RWPE2 (cell line): ENCODE measurements at regions not wholly inside any gene's neighbourhood (a gene's known extent, or its start where the extent isn't known, plus 50 kb on each side); places are given as distances from the start of the nearest gene placed in this dataset.
"Not testable (repeated sequence)": the region's sequence is repeated elsewhere in the genome, so short reads cannot be mapped to it uniquely, and the experiment has no call there.

Source experiments
- ATAC-seq: fragments of 200-7000 bp; cut with Tn5 transposase; 3 replicates; pipeline ENCODE4 v1.9.1; 2021; ENCODE audit warnings: low read depth
- DNase-seq: peaks from one replicate; pipeline ENCODE4 v3.0.0-alpha.2; 2020; ENCODE audit warnings: low spot score
- H3K27ac ChIP-seq: fragments of 450-650 bp; 2 replicates; pipeline ENCODE4 v1.5.1; 2017; ENCODE audit warnings: mild to moderate bottlenecking; ENCODE audit not compliant: poor library complexity, severe bottlenecking
- H3K27me3 ChIP-seq: fragments of 250-450 bp; sonication (Bioruptor Pico); 2 replicates; pipeline ENCODE4 v1.5.1; 2021; ENCODE audit warnings: mild to moderate bottlenecking, moderate library complexity; ENCODE audit not compliant: insufficient read depth, poor library complexity, severe bottlenecking
- H3K36me3 ChIP-seq: fragments of 250-450 bp; sonication (Bioruptor Pico); 2 replicates; pipeline ENCODE4 v1.5.1; 2020; ENCODE audit warnings: low read depth, mild to moderate bottlenecking, moderate library complexity
- H3K4me1 ChIP-seq: fragments of 250-450 bp; sonication (Bioruptor Pico); 2 replicates; pipeline ENCODE4 v1.5.1; 2021; ENCODE audit warnings: mild to moderate bottlenecking, moderate library complexity; ENCODE audit not compliant: insufficient read depth, poor library complexity, severe bottlenecking
- H3K4me3 ChIP-seq: fragments of 250-450 bp; sonication (Bioruptor Pico); 2 replicates; pipeline ENCODE4 v1.5.1; 2021; ENCODE audit warnings: mild to moderate bottlenecking, moderate library complexity; ENCODE audit not compliant: severe bottlenecking
- H3K9me3 ChIP-seq: fragments of 250-450 bp; sonication (Bioruptor Pico); 2 replicates; pipeline ENCODE4 v1.5.1; 2021; ENCODE audit warnings: mild to moderate bottlenecking, moderate library complexity; ENCODE audit not compliant: severe bottlenecking
- CTCF ChIP-seq: fragments of 450-650 bp; IDR thresholded peaks from one replicate; pipeline ENCODE4 v1.5.1; 2017; ENCODE audit warnings: mild to moderate bottlenecking, moderate library complexity; ENCODE audit not compliant: poor library complexity, severe bottlenecking

GRCh38 chrX:500481-501010 is 113.8 kb upstream of the PPP2R3B start:
- H3K4me3 ChIP-seq: no peak overlapping the region
- no peak for TF ChIP-seq CTCF
- no peak for ATAC-seq

GRCh38 chrX:506341-506740 is 119.6 kb upstream of the PPP2R3B start:
- Histone ChIP-seq H3K36me3 (no peaks in the 10 kb centered on the region), H3K4me3 (no peak overlapping the region), H3K27me3 (no peaks in the 10 kb centered on the region), H3K4me1 (no peaks in the 10 kb centered on the region), H3K9me3 (peaks cover 4% of the 10 kb centered on the region), H3K27ac (no peak overlapping the region)
- no peak for TF ChIP-seq CTCF
- DNase-seq: no peak
- no peak for ATAC-seq

More at GRCh38 chrX:500481-501010, 113.8 kb upstream of the PPP2R3B start:
- Histone ChIP-seq H3K36me3 (no peaks in the 10 kb centered on the region), H3K27me3 (no peaks in the 10 kb centered on the region), H3K27ac (no peak overlapping the region), H3K4me1 (no peaks in the 10 kb centered on the region), H3K9me3 (peaks cover 5% of the 10 kb centered on the region)
- no peak for DNase-seq

GRCh38 chrX:508163-508562 is 121.5 kb upstream of the PPP2R3B start:
- no peak for TF ChIP-seq CTCF
- no peaks in the 10 kb centered on the region for H3K4me1 ChIP-seq
- H3K4me3 ChIP-seq: no peak overlapping the region
- DNase-seq (no peak), ATAC-seq (no peak)
- H3K27ac ChIP-seq: no peak overlapping the region
- H3K27me3 ChIP-seq: no peaks in the 10 kb centered on the region
- peaks cover 2% of the 10 kb centered on the region for H3K9me3 ChIP-seq
- no peaks in the 10 kb centered on the region for H3K36me3 ChIP-seq

- H3K4me3 ChIP-seq, H3K27ac ChIP-seq, DNase-seq, H3K27me3 ChIP-seq, H3K36me3 ChIP-seq, H3K4me1 ChIP-seq, H3K9me3 ChIP-seq, ATAC-seq: not testable (repeated sequence)
These were observed 121.8 kb upstream of the SHOX start for GRCh38 chrX:508821-509220.

- H3K4me1 ChIP-seq, DNase-seq, ATAC-seq, H3K27me3 ChIP-seq, H3K27ac ChIP-seq, H3K4me3 ChIP-seq, H3K36me3 ChIP-seq, H3K9me3 ChIP-seq: not testable (repeated sequence)
These were observed 119.5 kb upstream of the SHOX start for GRCh38 chrX:511089-511488.

GRCh38 chrX:518319-518718 is 112.3 kb upstream of the SHOX start:
- Histone ChIP-seq H3K36me3 (no peaks in the 10 kb centered on the region), H3K27me3 (no peaks in the 10 kb centered on the region), H3K4me1 (no peaks in the 10 kb centered on the region), H3K4me3 (no peak overlapping the region), H3K27ac (no peak overlapping the region), H3K9me3 (peaks cover 2% of the 10 kb centered on the region)
- no peak for TF ChIP-seq CTCF
- DNase-seq: no peak
- ATAC-seq: no peak
